ENCODE measurements at regions not wholly inside any gene's neighbourhood (a gene's known extent, or its start where the extent isn't known, plus 50 kb on each side); places are given as distances from the start of the nearest gene placed in this dataset.

- RAD21 ChIA-PET (ENCODE audit: unreplicated experiment): no interaction called here
- no peak overlapping the region for H3K9ac ChIP-seq (ENCODE audit: control insufficient read depth, insufficient read depth, low read length)
- DNase-seq (ENCODE audit: low read depth, low spot score): no peak
- CTCF ChIA-PET: interaction anchor here (0.8 kb wide), 1 partner anchor 68 kb away, joined by 3 read pairs; no protein-coding TSS in a partner anchor
- no peaks in the 10 kb centered on the region for H3K27me3 ChIP-seq (replicated peaks in 1 of 2; ENCODE audit: control insufficient read depth in 2 of 2, insufficient read depth in 2 of 2, low read length in 1 of 2)
- H3K4me3 ChIP-seq: no peak overlapping the region
- H2AFZ ChIP-seq (ENCODE audit: control insufficient read depth, low read depth, low read length): no peak overlapping the region
- 100% methylated on average over 1 of the region's 1 CpG for whole genome bisulfite sequencing (ENCODE audit: insufficient coverage, insufficient replicate concordance, low lambda C conversion rate, missing lambda C conversion rate)
- POLR2A ChIA-PET: no interaction called here
- TF ChIP-seq STAT3 (IDR thresholded peaks at IDR 0.05; ENCODE audit: low read depth, low read length): no peak
- no peak for TF ChIP-seq ZNF384 (IDR thresholded peaks at IDR 0.05; ENCODE audit: borderline replicate concordance, low read depth, low read length)
- no peak for TF ChIP-seq PAX5 (IDR thresholded peaks at IDR 0.05; ENCODE audit: borderline replicate concordance, low read depth, low read length)
- no peak for TF ChIP-seq ZNF274 (IDR thresholded peaks at IDR 0.05; ENCODE audit: insufficient read depth, insufficient read length)
- no peak for TF ChIP-seq SMAD1 (IDR thresholded peaks at IDR 0.05; ENCODE audit: low read depth, partially characterized antibody)
- TF ChIP-seq REST (IDR thresholded peaks at IDR 0.05; ENCODE audit: low read depth, low read length): no peak
- TF ChIP-seq ZNF207 (IDR thresholded peaks at IDR 0.05; ENCODE audit: borderline replicate concordance): no peak
- no peak for TF ChIP-seq JUND (IDR thresholded peaks at IDR 0.05; ENCODE audit: low read depth, low read length)
- no peak for TF ChIP-seq ZBTB33 (IDR thresholded peaks at IDR 0.05)
- TF ChIP-seq FOS (IDR thresholded peaks at IDR 0.05; ENCODE audit: borderline replicate concordance, extremely low read depth, insufficient read length): no peak
- no peak for TF ChIP-seq CBFB (IDR thresholded peaks at IDR 0.05; ENCODE audit: low read depth)
- no peak for TF ChIP-seq ZBTB40 (IDR thresholded peaks at IDR 0.05; ENCODE audit: borderline replicate concordance)
- TF ChIP-seq HDAC6 (IDR thresholded peaks at IDR 0.05; ENCODE audit: unreplicated experiment): no peak
- TF ChIP-seq MLLT1 (IDR thresholded peaks at IDR 0.05): no peak
- no peaks in the 10 kb centered on the region for H3K9me3 ChIP-seq (replicated peaks; ENCODE audit: control insufficient read depth, insufficient read depth, low read length)
- no peaks in the 10 kb centered on the region for H3K36me3 ChIP-seq (ENCODE audit: control insufficient read depth in 2 of 2, insufficient read depth in 2 of 2, low read length in 1 of 2)
- H4K20me1 ChIP-seq (ENCODE audit: control insufficient read depth, insufficient read depth): no peaks in the 10 kb centered on the region
- no peaks in the 10 kb centered on the region for H3K4me1 ChIP-seq (ENCODE audit: control insufficient read depth, insufficient read depth, low read length)
- SMC1A ChIA-PET (ENCODE audit: uncharacterized antibody, unreplicated experiment): interaction anchor here (0.6 kb wide), 1 partner anchor 639 kb away, joined by 3 read pairs; no protein-coding TSS in a partner anchor
- no peak for ATAC-seq
- in situ Hi-C loops (cut with MboI) (no loop called here), intact Hi-C loops (cut with micrococcal nuclease; ENCODE audit: unreplicated experiment) (no loop called here)
- no peak overlapping the region for H3K4me2 ChIP-seq (ENCODE audit: control insufficient read depth, insufficient read depth)
- FAIRE-seq: no peak
- no peak overlapping the region for H3K27ac ChIP-seq (ENCODE audit: control insufficient read depth, insufficient read depth)
- BruUV-seq (replicated peaks): no TSS peak
- no peaks in the 10 kb centered on the region for H3K79me2 ChIP-seq (ENCODE audit: control insufficient read depth, insufficient read depth, low read length)
Observed at GRCh38 chr12:79527473-79527872, 163.3 kb downstream of the PAWR start.
